HT-29 (cell line): ENCODE measurements at regions not wholly inside any gene's neighbourhood (a gene's known extent, or its start where the extent isn't known, plus 50 kb on each side); places are given as distances from the start of the nearest gene placed in this dataset.

Experiments
- DNase-seq: peaks from one replicate; pipeline ENCODE4 v3.0.0-alpha.2; 2015; ENCODE audit warnings: low spot score

GRCh38 chr1:75984781-75985180 is 52.6 kb upstream of the ASB17 start:
- no peak for DNase-seq

DNA sequence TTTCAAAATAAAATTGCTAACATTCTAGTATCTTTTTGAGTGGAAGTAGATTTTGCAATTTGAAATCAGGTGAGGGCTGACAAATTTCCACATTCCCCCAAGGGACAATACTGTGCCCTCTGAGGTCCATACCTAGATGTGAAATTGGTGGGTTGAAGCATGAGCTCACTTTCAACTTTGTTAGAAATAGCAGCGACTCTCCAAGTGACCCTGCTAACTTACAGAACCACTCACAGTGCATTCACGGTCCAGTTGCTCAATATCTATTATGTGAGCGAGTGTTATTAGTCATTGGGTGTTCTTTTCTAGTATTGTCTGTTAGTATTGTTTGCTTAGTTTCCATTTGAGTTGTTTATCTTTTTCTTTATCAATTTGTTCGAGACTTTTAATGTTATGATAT is 53.6 kb upstream of the ASB17 start:
- no peak for DNase-seq

GRCh38 chr1:75986478-75986877 is 54.3 kb upstream of the ASB17 start:
- no peak for DNase-seq

- DNase-seq = no peak
These were observed 56.9 kb upstream of the ASB17 start for GRCh38 chr1:75989121-75989520.

- DNase-seq = no peak
These were observed 58.5 kb upstream of the ASB17 start for GRCh38 chr1:75990686-75991085.

DNA sequence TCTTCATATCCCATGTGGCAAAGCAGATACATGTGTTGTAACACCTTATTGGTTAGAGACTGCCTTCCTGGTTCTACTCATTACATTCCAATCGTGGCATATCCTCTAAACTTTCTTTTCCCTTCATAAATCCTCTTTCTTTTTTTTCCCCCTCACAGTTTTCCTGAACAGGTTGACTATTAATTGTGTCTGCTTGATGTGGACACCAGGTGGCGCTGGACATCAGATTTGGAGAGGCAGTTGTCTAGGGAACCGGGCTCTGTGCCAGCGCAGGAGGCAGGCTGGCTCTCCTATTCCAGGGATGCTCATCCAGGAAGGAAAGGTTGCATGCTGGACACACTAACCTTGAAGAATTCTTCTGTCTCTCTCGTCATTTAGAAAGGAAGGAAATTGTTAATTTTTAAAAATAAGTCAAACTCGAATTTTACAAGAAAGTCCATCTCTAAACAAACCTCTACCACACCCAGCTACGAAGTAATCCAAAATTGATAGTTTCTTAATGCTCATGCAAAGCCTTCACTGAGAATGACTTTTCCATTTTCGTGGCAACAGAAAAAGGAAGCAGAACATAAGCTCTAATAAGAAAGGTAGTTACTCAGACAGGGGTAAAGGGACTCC is 59.4 kb upstream of the ASB17 start:
- peak; percentile 87 for DNase-seq

DNA sequence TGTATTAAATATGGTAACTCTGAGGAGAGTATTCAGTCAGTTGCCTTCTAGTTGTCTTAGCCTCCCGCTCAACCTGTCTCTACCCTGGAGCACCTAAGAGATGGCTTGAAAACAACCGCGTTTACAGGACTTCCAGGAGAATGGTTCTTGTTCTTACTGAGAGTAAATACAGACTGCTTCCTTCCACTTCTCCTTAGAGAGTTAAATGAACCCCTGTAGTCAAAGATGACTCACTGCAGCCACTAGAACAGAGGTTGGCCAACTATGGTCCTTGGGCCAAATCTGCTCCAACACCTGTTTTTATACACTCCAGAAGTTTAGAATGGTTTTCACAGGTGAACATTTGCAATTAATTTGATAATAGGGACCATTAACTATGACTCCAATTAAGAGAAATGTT is 60.1 kb upstream of the ASB17 start:
- no peak for DNase-seq

DNA sequence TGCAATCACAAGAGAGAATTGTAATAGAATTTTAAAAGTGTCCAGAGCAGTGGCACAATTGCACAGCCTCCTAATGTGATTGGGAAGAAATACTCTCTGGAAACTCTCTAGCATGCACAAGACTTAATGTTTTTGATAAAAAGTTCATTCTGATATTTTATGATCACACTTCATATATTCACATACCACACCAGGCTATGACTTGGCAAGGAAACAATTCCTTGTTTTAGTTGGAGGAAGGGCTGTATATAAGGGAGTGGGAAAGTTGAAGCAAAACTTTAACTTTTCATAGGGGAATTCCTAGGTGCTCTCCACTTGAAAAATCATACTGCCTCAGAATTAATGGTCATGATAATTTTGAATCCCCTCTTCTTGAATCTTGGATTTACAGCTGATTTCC is 61.5 kb upstream of the ASB17 start:
- DNase-seq = no peak

- DNase-seq = no peak
These were observed 64.0 kb upstream of the ASB17 start for GRCh38 chr1:75996196-75996595.

DNA sequence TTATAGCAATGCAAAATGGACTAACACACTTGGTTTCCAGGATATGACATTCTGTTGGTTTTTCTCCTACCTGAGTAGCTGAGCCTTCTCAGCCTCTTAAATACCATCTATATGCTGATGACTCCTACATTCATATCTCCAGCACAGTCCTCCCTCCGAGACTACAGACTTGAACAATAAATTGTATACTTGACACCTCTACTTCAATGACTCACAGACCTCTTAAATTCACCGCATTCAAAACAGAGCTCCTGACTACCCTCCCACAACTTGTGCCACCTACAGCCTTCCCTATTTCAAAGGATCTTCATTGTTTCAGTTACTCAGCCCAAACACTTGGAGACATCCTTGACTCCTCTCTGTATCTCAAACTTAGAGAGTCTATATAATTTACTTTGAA is 66.8 kb upstream of the ASB17 start:
- DNase-seq = no peak

- DNase-seq = no peak
These were observed 70.6 kb upstream of the ST6GALNAC3 start for GRCh38 chr1:76003946-76004345.

GRCh38 chr1:76005765-76006164 is 68.8 kb upstream of the ST6GALNAC3 start:
- DNase-seq = no peak

DNA sequence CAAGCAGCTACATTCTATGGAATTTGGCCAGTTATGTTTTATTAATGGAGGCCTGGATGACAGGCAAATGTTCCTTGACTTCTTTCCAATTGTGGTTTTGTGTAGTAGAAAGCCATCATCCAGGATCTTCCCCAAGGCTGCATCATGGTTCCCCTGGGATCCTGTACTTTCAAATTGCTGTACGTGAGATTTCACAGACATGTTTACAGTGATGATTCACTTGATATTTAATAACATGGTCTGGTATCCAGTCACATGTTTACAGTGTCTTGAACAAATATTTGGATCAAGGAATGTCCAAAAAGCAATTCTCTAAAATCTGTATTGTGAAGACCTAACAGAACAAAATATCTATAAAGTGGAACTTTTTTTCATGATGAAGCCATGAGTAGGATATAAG is 68.3 kb upstream of the ST6GALNAC3 start:
- DNase-seq = no peak

DNA sequence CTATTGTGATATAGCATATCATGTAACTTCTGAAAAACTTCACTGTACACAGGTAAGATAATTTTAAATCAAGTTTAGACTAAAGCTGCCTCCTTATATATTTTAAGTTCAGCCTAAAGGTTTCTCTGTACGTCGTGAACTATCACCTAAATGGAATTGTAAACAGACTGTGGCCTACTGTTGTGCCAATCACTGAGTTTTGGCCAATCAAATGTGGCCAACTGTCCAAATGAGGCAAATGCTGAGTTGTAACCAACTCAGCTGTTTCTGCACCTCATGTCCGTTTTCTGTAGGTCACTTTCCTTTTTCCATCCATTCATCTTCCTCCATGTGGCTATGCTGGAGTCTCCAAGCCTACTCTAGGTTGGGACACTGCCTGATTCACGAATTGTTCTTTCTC is 63.7 kb upstream of the ST6GALNAC3 start:
- DNase-seq = no peak

DNA sequence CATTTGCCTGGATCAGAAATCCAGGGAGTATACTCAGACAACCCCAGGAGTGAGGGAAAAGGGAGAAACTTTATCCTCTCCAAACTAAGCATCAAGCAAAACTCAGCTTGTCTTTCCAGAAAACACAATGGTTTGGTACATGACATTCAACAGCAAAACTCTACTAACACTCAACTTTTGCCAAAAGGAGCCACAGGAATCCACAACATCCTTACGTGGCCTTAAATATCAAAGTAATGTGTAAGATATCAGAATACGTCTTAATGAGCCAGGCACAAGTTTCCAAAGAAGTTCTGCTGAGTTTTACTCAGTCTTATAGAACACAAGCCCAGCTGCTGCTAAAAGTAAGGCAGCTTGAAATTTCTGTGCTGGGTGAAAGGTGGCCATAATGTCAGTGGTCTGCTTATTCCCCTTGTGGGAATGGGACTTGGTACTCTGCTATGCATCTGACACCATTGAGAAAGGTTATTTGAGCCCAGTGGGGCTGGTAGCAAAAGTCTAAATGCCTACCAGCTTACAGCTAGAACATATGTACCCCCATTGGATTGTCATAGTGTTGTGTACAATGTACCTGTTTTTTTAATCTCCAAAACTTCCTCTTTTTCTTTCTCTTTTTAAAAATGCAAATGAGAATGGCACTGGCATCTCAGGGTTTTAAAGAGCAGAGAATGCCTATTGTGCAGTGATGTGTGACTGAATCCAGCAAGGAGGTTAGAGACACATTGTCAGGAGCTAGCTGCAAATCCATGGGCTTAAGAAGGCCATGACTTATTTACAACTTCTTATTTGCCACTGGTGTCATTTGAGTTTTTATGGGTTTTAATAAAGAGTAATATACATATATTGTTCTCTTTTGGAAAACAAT is 62.0 kb upstream of the ST6GALNAC3 start:
- no peak for DNase-seq

GRCh38 chr1:76013206-76013581 is 61.4 kb upstream of the ST6GALNAC3 start:
- no peak for DNase-seq

- DNase-seq = no peak
These were observed 59.0 kb upstream of the ST6GALNAC3 start for GRCh38 chr1:76015478-76016103.

- no peak for DNase-seq
These were observed 56.5 kb upstream of the ST6GALNAC3 start for GRCh38 chr1:76018045-76018444.

- DNase-seq = no peak
These were observed 52.7 kb upstream of the ST6GALNAC3 start for GRCh38 chr1:76021846-76022245.

DNA sequence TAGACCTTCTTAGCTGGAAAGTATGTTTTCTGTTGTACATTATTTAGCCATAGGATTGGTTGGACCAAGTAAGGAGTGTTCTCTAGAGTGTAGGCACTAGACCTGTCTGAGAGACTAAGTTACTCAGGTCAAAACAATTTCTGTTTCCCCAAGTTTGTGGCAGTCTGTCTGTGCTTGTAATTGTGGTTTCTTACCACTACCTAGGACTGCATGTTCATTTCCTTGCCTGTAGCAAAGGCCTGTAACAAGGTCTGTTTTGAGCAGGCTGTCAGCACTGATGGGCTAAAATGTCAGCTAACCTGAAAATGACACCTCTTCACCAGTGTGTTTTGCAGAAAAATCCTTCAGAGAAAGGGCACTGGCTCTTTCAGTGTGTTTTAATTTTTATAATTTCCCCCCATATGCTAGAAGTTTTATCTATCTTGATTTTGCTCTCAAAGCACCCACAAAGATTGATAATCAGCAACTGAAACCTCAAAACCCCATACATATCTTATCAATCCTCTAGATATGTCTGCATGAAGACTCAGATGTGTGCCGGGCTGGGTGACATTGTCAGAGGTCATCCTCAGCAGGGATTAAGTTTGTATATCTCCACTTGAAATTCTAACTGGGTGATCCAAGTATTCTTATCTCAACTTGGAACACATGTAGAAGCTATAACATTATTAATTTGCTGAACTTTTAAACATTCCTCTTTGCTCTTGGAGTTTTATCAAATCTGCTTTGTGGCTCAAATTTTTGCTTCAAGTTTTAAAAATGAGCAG is 50.7 kb upstream of the ST6GALNAC3 start:
- no peak for DNase-seq
